IMR-90 (cell line): ENCODE measurements at regions not wholly inside any gene's neighbourhood (a gene's known extent, or its start where the extent isn't known, plus 50 kb on each side); places are given as distances from the start of the nearest gene placed in this dataset.

Experiments
- ATAC-seq: fragments of 200-7000 bp; cut with Tn5 transposase; 2 replicates; pipeline ENCODE4 v1.9.1; 2020; ENCODE audit warnings: low read depth, mild to moderate bottlenecking, moderate library complexity
- BruUV-seq: library from RNA; stranded (reverse); fragments of 400-500 nt; replicated peaks from 2 replicates; lab custom pipeline; 2021; lab: Mats Ljungman, UMichigan
- CTCF ChIA-PET: fragments of 300-600 bp; formaldehyde crosslinking; extraction: SDS; loops from one replicate; lab custom pipeline; 2021; ENCODE audit warnings: antibody characterized with exemption; lab: Yijun Ruan, JAX
- POLR2A ChIA-PET: fragments of 300-600 bp; sonication (Branson Sonifier 250); formaldehyde crosslinking; loops from one replicate; lab custom pipeline; 2022; ENCODE audit warnings: antibody characterized with exemption; ENCODE audit not compliant: unreplicated experiment; lab: Charles Lee
- DNase-seq: peaks from one replicate; pipeline ENCODE4 v3.0.0; 2013
- H2AFZ ChIP-seq: replicated peaks from 2 replicates; pipeline ENCODE3; 2013; ENCODE audit warnings: low read length, mild to moderate bottlenecking; ENCODE audit not compliant: poor library complexity
- H2AK5ac ChIP-seq: 2 replicates; pipeline ENCODE4 v1.6.1; 2013; ENCODE audit warnings: low read depth, low read length, inconsistent platforms
- H2AK9ac ChIP-seq: replicated peaks from 2 replicates; pipeline ENCODE3; 2013; ENCODE audit warnings: mild to moderate bottlenecking, low read depth, low read length, moderate library complexity; ENCODE audit not compliant: poor library complexity
- H2BK120ac ChIP-seq: 2 replicates; pipeline ENCODE4 v1.6.1; 2013; ENCODE audit warnings: low read depth, low read length, inconsistent platforms
- H2BK15ac ChIP-seq: 3 replicates; pipeline ENCODE4 v1.6.1; 2013; ENCODE audit warnings: low read depth, low read length, inconsistent platforms
- H2BK20ac ChIP-seq: 2 replicates; pipeline ENCODE4 v1.6.1; 2013; ENCODE audit warnings: low read depth, mild to moderate bottlenecking, inconsistent platforms, low read length, moderate library complexity
- H2BK5ac ChIP-seq: 2 replicates; pipeline ENCODE4 v1.6.1; 2013; ENCODE audit warnings: mild to moderate bottlenecking, low read depth, low read length, inconsistent platforms; ENCODE audit not compliant: poor library complexity, severe bottlenecking
- H3K14ac ChIP-seq: replicated peaks from 2 replicates; pipeline ENCODE4 v1.6.1; 2013; ENCODE audit warnings: low read depth, low read length, inconsistent platforms
- H3K18ac ChIP-seq: 2 replicates; pipeline ENCODE4 v1.6.1; 2013; ENCODE audit warnings: low read depth, low read length, control low read depth
- H3K23ac ChIP-seq: 2 replicates; pipeline ENCODE4 v1.6.1; 2013; ENCODE audit warnings: low read depth, low read length, inconsistent platforms
- H3K27ac ChIP-seq: 2 replicates; pipeline ENCODE4 v1.5.1; 2013; ENCODE audit warnings: mild to moderate bottlenecking, control low read depth, low read length; ENCODE audit not compliant: insufficient read depth
- H3K27me3 ChIP-seq: 2 replicates; pipeline ENCODE4 v1.6.1; 2013; ENCODE audit warnings: low read length; ENCODE audit not compliant: control insufficient read depth, insufficient read depth
- H3K36me3 ChIP-seq: 2 replicates; pipeline ENCODE4 v1.6.1; 2013; ENCODE audit warnings: low read length, mixed read lengths; ENCODE audit not compliant: control insufficient read depth, insufficient read depth
- H3K4ac ChIP-seq: 2 replicates; pipeline ENCODE4 v1.6.1; 2013; ENCODE audit warnings: low read depth, low read length, inconsistent platforms
- H3K4me1 ChIP-seq: 2 replicates; pipeline ENCODE4 v1.6.1; 2013; ENCODE audit warnings: low read length, mixed read lengths; ENCODE audit not compliant: control insufficient read depth, insufficient read depth
- H3K4me2 ChIP-seq: 2 replicates; pipeline ENCODE4 v1.6.1; 2013; ENCODE audit warnings: low read depth, mild to moderate bottlenecking, control low read depth, low read length, moderate library complexity
- H3K4me3 ChIP-seq: 2 replicates; pipeline ENCODE4 v1.5.1; 2013; ENCODE audit warnings: low read depth, mild to moderate bottlenecking, control low read depth, low read length, moderate library complexity; ENCODE audit not compliant: insufficient read depth
- H3K56ac ChIP-seq: 2 replicates; pipeline ENCODE4 v1.6.1; 2013; ENCODE audit warnings: low read length, inconsistent platforms; ENCODE audit not compliant: insufficient read depth; ENCODE audit errors: extremely low read depth
- H3K79me1 ChIP-seq, 2 experiments: 2 replicates each; pipeline ENCODE4 v1.6.1; 2013; ENCODE audit warnings: low read length in 2 of 2, inconsistent platforms in 1 of 2, low read depth in 1 of 2
- H3K9ac ChIP-seq: 2 replicates; pipeline ENCODE4 v1.6.1; 2013; ENCODE audit warnings: low read depth, low read length, control low read depth
- H3K9me1 ChIP-seq: 2 replicates; pipeline ENCODE4 v1.6.1; 2013; ENCODE audit warnings: low read length, inconsistent platforms; ENCODE audit not compliant: insufficient read depth
- H3K9me3 ChIP-seq: 2 replicates; pipeline ENCODE4 v1.6.1; 2013; ENCODE audit warnings: low read length; ENCODE audit not compliant: control insufficient read depth, insufficient read depth
- H4K20me1 ChIP-seq: 2 replicates; pipeline ENCODE4 v1.6.1; 2013; ENCODE audit warnings: low read length, inconsistent platforms; ENCODE audit not compliant: insufficient read depth
- H4K5ac ChIP-seq: 2 replicates; pipeline ENCODE4 v1.6.1; 2013; ENCODE audit warnings: mild to moderate bottlenecking, low read depth, low read length, control low read depth
- H4K8ac ChIP-seq, 2 experiments: 2 replicates each; pipeline ENCODE4 v1.6.1; 2013; ENCODE audit warnings: low read depth in 2 of 2, low read length in 2 of 2, control low read depth in 1 of 2, inconsistent platforms in 1 of 2
- H4K91ac ChIP-seq: 2 replicates; pipeline ENCODE4 v1.6.1; 2013; ENCODE audit warnings: low read depth, low read length, inconsistent platforms; ENCODE audit not compliant: insufficient read depth
- WGBS, 2 experiments: methylation state at CpG; one replicate each; pipeline versions ENCODE4 v1.1.5 to v1.1.7; 2013; ENCODE audit warnings: missing lambda C conversion rate in 2 of 2; ENCODE audit not compliant: insufficient read length in 1 of 2; ENCODE audit errors: extremely low coverage in 2 of 2; 5-methylcytosine and 5-hydroxymethylcytosine counted together
- dilution Hi-C: fragments of 300-500 bp; cut with HindIII; formaldehyde crosslinking; loops from one replicate; pipeline ENCODE4 v1.14.3; 2018; ENCODE audit warnings: low sequenced_read_pairs; ENCODE audit not compliant: unreplicated experiment
- in situ Hi-C: fragments of 300-500 bp; cut with MboI; formaldehyde crosslinking; loops from 3 replicates; pipeline ENCODE4 v1.14.3; 2019; ENCODE audit warnings: low sequenced_read_pairs, inconsistent platforms, mixed read lengths
- intact Hi-C: fragments of 100-400 bp; cut with micrococcal nuclease; formaldehyde crosslinking; loops from 2 replicates; pipeline ENCODE4 v1.10.0; 2022
- TF ChIP-seq, protein P1 (sequence below): conservative IDR thresholded peaks from 2 replicates; pipeline ENCODE4 v1.5.1; 2012; ENCODE audit warnings: mild to moderate bottlenecking, low read depth, low read length, improper control_type of control experiment

DNA sequence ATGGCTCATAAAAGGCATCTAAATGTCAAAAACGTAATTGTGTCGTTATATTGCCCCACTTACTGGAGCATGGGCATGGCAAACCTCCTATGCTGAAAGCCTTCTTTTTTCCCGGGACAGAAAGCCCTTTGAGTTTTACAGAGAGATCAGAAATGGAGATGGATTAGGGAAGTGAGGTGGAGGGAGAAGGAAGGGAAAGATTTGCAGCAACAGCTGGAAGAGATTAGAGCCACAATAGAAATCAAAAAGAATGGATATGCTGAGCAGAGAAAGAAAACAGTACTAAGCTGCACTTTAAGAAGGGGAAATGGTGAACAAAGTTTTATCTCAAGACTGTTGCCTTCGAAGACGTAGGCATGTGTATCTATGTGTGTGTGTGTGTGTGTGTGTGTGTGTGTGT, 97.2 kb upstream of the PCGF5 start:
- Histone ChIP-seq H2BK20ac (no peak overlapping the region), H3K14ac (no peak overlapping the region), H3K4ac (no peak overlapping the region), H3K9me1 (no peaks in the 10 kb centered on the region), H2AK5ac (no peak overlapping the region), H2AK9ac (no peak overlapping the region), H4K91ac (no peak overlapping the region), H3K36me3 (no peaks in the 10 kb centered on the region), H4K8ac (no peak overlapping the region), H3K4me3 (no peak overlapping the region), H4K5ac (no peak overlapping the region), H2BK15ac (no peak overlapping the region), H3K4me2 (no peak overlapping the region), H2BK5ac (no peak overlapping the region), H4K20me1 (no peaks in the 10 kb centered on the region), H3K23ac (no peak overlapping the region), H3K79me1 (no peaks in the 10 kb centered on the region), H3K9ac (no peak overlapping the region), H2AFZ (no peak overlapping the region), H3K18ac (no peak overlapping the region), H3K4me1 (no peaks in the 10 kb centered on the region), H3K27ac (no peak overlapping the region), H3K9me3 (no peaks in the 10 kb centered on the region), H2BK120ac (no peak overlapping the region), H3K56ac (no peak overlapping the region), H3K27me3 (peaks cover 11% of the 10 kb centered on the region)
- in situ Hi-C loops (no loop called here), intact Hi-C loops (no loop called here), dilution Hi-C loops (no loop called here)
- DNase-seq (no peak), ATAC-seq (no peak)
- CTCF ChIA-PET: no interaction called here
- BruUV-seq: no TSS peak
- POLR2A ChIA-PET: no interaction called here
- WGBS, 2 experiments: 100% methylated on average over 2 of the region's 5 CpGs; no CpG with 5 or more reads in 1 of the 2 experiments
- TF ChIP-seq, protein P1, sequence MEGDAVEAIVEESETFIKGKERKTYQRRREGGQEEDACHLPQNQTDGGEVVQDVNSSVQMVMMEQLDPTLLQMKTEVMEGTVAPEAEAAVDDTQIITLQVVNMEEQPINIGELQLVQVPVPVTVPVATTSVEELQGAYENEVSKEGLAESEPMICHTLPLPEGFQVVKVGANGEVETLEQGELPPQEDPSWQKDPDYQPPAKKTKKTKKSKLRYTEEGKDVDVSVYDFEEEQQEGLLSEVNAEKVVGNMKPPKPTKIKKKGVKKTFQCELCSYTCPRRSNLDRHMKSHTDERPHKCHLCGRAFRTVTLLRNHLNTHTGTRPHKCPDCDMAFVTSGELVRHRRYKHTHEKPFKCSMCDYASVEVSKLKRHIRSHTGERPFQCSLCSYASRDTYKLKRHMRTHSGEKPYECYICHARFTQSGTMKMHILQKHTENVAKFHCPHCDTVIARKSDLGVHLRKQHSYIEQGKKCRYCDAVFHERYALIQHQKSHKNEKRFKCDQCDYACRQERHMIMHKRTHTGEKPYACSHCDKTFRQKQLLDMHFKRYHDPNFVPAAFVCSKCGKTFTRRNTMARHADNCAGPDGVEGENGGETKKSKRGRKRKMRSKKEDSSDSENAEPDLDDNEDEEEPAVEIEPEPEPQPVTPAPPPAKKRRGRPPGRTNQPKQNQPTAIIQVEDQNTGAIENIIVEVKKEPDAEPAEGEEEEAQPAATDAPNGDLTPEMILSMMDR: no peak
